Smooth muscle cell (in vitro differentiated cells): ENCODE measurements at regions not wholly inside any gene's neighbourhood (a gene's known extent, or its start where the extent isn't known, plus 50 kb on each side); places are given as distances from the start of the nearest gene placed in this dataset.

Source experiments
- DNase-seq: peaks from one replicate; lab custom pipeline; 2025; ENCODE audit not compliant: unreplicated experiment; lab: John Stamatoyannopoulos, UW
- H2AFZ ChIP-seq: fragments of 200-600 bp; sonication (generic); 2 replicates; pipeline ENCODE4 v1.6.0; 2016; ENCODE audit warnings: antibody characterized with exemption, low read depth, mild to moderate bottlenecking
- H3F3A ChIP-seq: fragments of 200-600 bp; sonication (generic); 2 replicates; pipeline ENCODE4 v1.6.0; 2017; ENCODE audit warnings: antibody characterized with exemption, low read depth
- H3K27ac ChIP-seq: fragments of 200-600 bp; sonication (generic); 2 replicates; pipeline ENCODE4 v1.5.1; 2016; ENCODE audit warnings: low read depth, mild to moderate bottlenecking
- H3K27me3 ChIP-seq: fragments of 200-600 bp; sonication (generic); 2 replicates; pipeline ENCODE4 v1.6.1; 2016; ENCODE audit warnings: low read depth, mild to moderate bottlenecking
- H3K36me3 ChIP-seq: fragments of 200-600 bp; sonication (generic); 2 replicates; pipeline ENCODE4 v1.5.1; 2016; ENCODE audit warnings: low read depth
- H3K4me1 ChIP-seq: fragments of 200-600 bp; sonication (generic); 2 replicates; pipeline ENCODE4 v1.5.1; 2016; ENCODE audit warnings: low read depth
- H3K4me2 ChIP-seq: fragments of 200-600 bp; sonication (generic); 2 replicates; pipeline ENCODE4 v1.6.0; 2016; ENCODE audit warnings: mild to moderate bottlenecking
- H3K4me3 ChIP-seq: fragments of 200-600 bp; sonication (generic); 2 replicates; pipeline ENCODE4 v1.5.1; 2016; ENCODE audit warnings: mild to moderate bottlenecking
- H3K79me2 ChIP-seq: fragments of 200-600 bp; sonication (generic); 2 replicates; pipeline ENCODE4 v1.6.0; 2016; ENCODE audit warnings: low read depth, mild to moderate bottlenecking
- H3K9ac ChIP-seq: fragments of 200-600 bp; sonication (generic); 2 replicates; pipeline ENCODE4 v1.6.0; 2016; ENCODE audit warnings: low read depth
- H3K9me3 ChIP-seq: fragments of 200-600 bp; sonication (generic); replicated peaks from 2 replicates; pipeline ENCODE4 v1.5.1; 2016; ENCODE audit warnings: low read depth
- H4K20me1 ChIP-seq: fragments of 200-600 bp; sonication (generic); 2 replicates; pipeline ENCODE4 v1.6.0; 2016; ENCODE audit warnings: low read depth
- WGBS: methylation state at CpG from one replicate; pipeline ENCODE4 v1.1.7; 2016; ENCODE audit warnings: low lambda C conversion rate; 5-methylcytosine and 5-hydroxymethylcytosine counted together
- TF ChIP-seq, protein P1 (sequence below): fragments of 200-600 bp; sonication (generic); IDR thresholded peaks from 2 replicates; pipeline ENCODE4 v1.5.1; 2017; ENCODE audit warnings: borderline replicate concordance, mild to moderate bottlenecking, antibody characterized with exemption; ENCODE audit not compliant: insufficient read depth, poor library complexity, severe bottlenecking

- Histone ChIP-seq H3K9ac (no peak overlapping the region), H3K27ac (no peak overlapping the region), H3K9me3 (no peaks in the 10 kb centered on the region), H3F3A (no peaks in the 10 kb centered on the region), H4K20me1 (no peaks in the 10 kb centered on the region), H3K4me3 (no peak overlapping the region), H3K79me2 (no peaks in the 10 kb centered on the region), H2AFZ (no peak overlapping the region), H3K27me3 (no peaks in the 10 kb centered on the region), H3K36me3 (no peaks in the 10 kb centered on the region), H3K4me1 (no peaks in the 10 kb centered on the region), H3K4me2 (no peak overlapping the region)
- TF ChIP-seq, protein P1, sequence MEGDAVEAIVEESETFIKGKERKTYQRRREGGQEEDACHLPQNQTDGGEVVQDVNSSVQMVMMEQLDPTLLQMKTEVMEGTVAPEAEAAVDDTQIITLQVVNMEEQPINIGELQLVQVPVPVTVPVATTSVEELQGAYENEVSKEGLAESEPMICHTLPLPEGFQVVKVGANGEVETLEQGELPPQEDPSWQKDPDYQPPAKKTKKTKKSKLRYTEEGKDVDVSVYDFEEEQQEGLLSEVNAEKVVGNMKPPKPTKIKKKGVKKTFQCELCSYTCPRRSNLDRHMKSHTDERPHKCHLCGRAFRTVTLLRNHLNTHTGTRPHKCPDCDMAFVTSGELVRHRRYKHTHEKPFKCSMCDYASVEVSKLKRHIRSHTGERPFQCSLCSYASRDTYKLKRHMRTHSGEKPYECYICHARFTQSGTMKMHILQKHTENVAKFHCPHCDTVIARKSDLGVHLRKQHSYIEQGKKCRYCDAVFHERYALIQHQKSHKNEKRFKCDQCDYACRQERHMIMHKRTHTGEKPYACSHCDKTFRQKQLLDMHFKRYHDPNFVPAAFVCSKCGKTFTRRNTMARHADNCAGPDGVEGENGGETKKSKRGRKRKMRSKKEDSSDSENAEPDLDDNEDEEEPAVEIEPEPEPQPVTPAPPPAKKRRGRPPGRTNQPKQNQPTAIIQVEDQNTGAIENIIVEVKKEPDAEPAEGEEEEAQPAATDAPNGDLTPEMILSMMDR: no peak
- WGBS: 90% methylated on average over 2 of the region's 2 CpGs
- DNase-seq: no peak
Measured at GRCh38 chr6:48889429-48889828, 573.6 kb downstream of the MMUT start.

DNA sequence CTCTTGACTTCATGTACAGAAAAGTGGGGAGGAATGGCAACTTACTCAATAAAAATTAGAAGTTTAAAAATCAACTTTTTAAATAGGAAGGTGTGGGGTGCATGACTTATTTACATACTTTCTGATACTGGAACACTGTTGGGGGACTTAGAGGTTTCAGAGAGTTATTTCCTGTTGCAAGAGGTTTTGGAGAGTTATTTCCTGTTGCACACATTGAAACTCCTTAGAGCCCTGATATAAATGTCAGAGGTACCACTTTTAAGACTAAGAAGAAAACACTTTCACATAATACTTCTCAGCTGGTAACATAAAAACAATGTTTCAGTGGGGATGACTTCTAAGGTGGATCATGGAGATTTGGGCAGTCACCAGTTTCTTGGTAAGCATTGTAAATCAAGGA, 579.9 kb downstream of the MMUT start:
- H3K4me3 ChIP-seq: no peak overlapping the region
- no peaks in the 10 kb centered on the region for H3K9me3 ChIP-seq
- TF ChIP-seq, protein P1: no peak
- no peak overlapping the region for H3K4me2 ChIP-seq
- H3K4me1 ChIP-seq: no peaks in the 10 kb centered on the region
- H2AFZ ChIP-seq: no peak overlapping the region
- H3K9ac ChIP-seq: no peak overlapping the region
- no peaks in the 10 kb centered on the region for H3K27me3 ChIP-seq
- no peaks in the 10 kb centered on the region for H3F3A ChIP-seq
- no peak overlapping the region for H3K27ac ChIP-seq
- no peaks in the 10 kb centered on the region for H4K20me1 ChIP-seq
- no peaks in the 10 kb centered on the region for H3K36me3 ChIP-seq
- H3K79me2 ChIP-seq: no peaks in the 10 kb centered on the region
- DNase-seq: no peak

- Histone ChIP-seq H3K27me3 (no peaks in the 10 kb centered on the region), H3K9me3 (no peaks in the 10 kb centered on the region), H3F3A (no peaks in the 10 kb centered on the region), H3K4me3 (no peak overlapping the region), H3K36me3 (no peaks in the 10 kb centered on the region), H4K20me1 (no peaks in the 10 kb centered on the region), H3K79me2 (no peaks in the 10 kb centered on the region), H3K9ac (no peak overlapping the region), H2AFZ (no peak overlapping the region), H3K27ac (no peak overlapping the region), H3K4me1 (no peaks in the 10 kb centered on the region), H3K4me2 (no peak overlapping the region)
- 63% methylated on average over 1 of the region's 1 CpG for WGBS
- DNase-seq: no peak
- TF ChIP-seq, protein P1: no peak
Measured at GRCh38 chr6:48881551-48881950, 581.5 kb downstream of the MMUT start.

DNA sequence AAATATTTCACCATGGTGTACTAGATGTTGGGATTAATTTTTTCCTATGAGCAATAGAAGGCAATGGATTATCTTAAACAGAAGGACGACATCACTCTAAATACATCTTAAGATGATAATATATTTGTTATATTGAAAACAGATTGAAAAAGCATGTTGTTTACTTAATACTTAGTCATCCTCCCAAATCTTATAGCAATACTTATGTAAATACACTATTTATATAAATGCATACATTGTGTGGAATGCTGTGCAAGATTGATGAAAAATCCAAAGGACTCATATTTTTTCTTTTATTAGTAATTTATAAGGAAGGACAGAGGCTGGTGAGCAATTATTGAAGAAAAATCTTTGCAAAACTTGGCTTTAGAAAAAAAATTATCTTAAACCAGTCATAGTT, 593.5 kb downstream of the MMUT start:
- Histone ChIP-seq H3K79me2 (no peaks in the 10 kb centered on the region), H2AFZ (no peak overlapping the region), H3K4me3 (no peak overlapping the region), H3K9ac (no peak overlapping the region), H3F3A (no peaks in the 10 kb centered on the region), H3K4me2 (no peak overlapping the region), H3K9me3 (no peaks in the 10 kb centered on the region), H3K36me3 (no peaks in the 10 kb centered on the region), H3K4me1 (no peaks in the 10 kb centered on the region), H3K27ac (no peak overlapping the region), H3K27me3 (no peaks in the 10 kb centered on the region), H4K20me1 (no peaks in the 10 kb centered on the region)
- DNase-seq: no peak
- 78% methylated on average over 1 of the region's 1 CpG for WGBS
- TF ChIP-seq, protein P1: no peak
